K562 (cell line): ENCODE measurements at regions not wholly inside any gene's neighbourhood (a gene's known extent, or its start where the extent isn't known, plus 50 kb on each side); places are given as distances from the start of the nearest gene placed in this dataset.

Source experiments
- CBX5 ChIP-seq: IDR thresholded peaks from 2 replicates; pipeline ENCODE4 v1.6.1; 2014; ENCODE audit warnings: low read depth, borderline replicate concordance
- EHMT2 ChIP-seq: fragments of 450-650 bp; IDR thresholded peaks from 2 replicates; pipeline ENCODE4 v1.6.1; 2018; ENCODE audit warnings: antibody characterized with exemption
- PATZ1 ChIP-seq: fragments of 250-450 bp; sonication (Bioruptor Pico); IDR thresholded peaks from 2 replicates; pipeline ENCODE4 v1.5.0; 2020; ENCODE audit warnings: mild to moderate bottlenecking, borderline replicate concordance
- RAD21 ChIP-seq, 2 experiments: fragments of 250-450 bp in 1 of 2; fragments of 450-650 bp in 1 of 2; sonication (Bioruptor Pico) in 1 of 2; formaldehyde crosslinking in 1 of 2; IDR thresholded peaks in 1 of 2; conservative IDR thresholded peaks in 1 of 2; 2 replicates each; pipeline versions ENCODE4 v1.4.0 to v1.8.0; 2020 to 2022; ENCODE audit warnings: mild to moderate bottlenecking in 2 of 2, moderate library complexity in 1 of 2
- TF ChIP-seq, protein P1 (sequence below), 2 experiments: fragments of 150-350 bp in 1 of 2; IDR thresholded peaks; 2 replicates each; pipeline ENCODE4 v1.6.1; 2012 to 2016; ENCODE audit warnings: low read depth in 2 of 2, low read length in 2 of 2, mild to moderate bottlenecking in 1 of 2, moderate library complexity in 1 of 2
- TF ChIP-seq, protein P2 (sequence below): fragments of 250-450 bp; sonication (Bioruptor Pico); IDR thresholded peaks from 2 replicates; pipeline ENCODE4 v1.8.0; 2022; ENCODE audit warnings: inconsistent platforms

GRCh38 chr20:60788070-60788469, 464.0 kb upstream of the CDH4 start (continued):
- TF ChIP-seq PATZ1 (CRISPR knock-in tag) = no peak
- TF ChIP-seq, protein P1, sequence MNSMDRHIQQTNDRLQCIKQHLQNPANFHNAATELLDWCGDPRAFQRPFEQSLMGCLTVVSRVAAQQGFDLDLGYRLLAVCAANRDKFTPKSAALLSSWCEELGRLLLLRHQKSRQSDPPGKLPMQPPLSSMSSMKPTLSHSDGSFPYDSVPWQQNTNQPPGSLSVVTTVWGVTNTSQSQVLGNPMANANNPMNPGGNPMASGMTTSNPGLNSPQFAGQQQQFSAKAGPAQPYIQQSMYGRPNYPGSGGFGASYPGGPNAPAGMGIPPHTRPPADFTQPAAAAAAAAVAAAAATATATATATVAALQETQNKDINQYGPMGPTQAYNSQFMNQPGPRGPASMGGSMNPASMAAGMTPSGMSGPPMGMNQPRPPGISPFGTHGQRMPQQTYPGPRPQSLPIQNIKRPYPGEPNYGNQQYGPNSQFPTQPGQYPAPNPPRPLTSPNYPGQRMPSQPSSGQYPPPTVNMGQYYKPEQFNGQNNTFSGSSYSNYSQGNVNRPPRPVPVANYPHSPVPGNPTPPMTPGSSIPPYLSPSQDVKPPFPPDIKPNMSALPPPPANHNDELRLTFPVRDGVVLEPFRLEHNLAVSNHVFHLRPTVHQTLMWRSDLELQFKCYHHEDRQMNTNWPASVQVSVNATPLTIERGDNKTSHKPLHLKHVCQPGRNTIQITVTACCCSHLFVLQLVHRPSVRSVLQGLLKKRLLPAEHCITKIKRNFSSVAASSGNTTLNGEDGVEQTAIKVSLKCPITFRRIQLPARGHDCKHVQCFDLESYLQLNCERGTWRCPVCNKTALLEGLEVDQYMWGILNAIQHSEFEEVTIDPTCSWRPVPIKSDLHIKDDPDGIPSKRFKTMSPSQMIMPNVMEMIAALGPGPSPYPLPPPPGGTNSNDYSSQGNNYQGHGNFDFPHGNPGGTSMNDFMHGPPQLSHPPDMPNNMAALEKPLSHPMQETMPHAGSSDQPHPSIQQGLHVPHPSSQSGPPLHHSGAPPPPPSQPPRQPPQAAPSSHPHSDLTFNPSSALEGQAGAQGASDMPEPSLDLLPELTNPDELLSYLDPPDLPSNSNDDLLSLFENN (IDR thresholded peaks at IDR 0.05; ENCODE audit: low read depth in 2 of 2, low read length in 2 of 2) = no peak
- no peak for TF ChIP-seq EHMT2
- TF ChIP-seq, protein P2, sequence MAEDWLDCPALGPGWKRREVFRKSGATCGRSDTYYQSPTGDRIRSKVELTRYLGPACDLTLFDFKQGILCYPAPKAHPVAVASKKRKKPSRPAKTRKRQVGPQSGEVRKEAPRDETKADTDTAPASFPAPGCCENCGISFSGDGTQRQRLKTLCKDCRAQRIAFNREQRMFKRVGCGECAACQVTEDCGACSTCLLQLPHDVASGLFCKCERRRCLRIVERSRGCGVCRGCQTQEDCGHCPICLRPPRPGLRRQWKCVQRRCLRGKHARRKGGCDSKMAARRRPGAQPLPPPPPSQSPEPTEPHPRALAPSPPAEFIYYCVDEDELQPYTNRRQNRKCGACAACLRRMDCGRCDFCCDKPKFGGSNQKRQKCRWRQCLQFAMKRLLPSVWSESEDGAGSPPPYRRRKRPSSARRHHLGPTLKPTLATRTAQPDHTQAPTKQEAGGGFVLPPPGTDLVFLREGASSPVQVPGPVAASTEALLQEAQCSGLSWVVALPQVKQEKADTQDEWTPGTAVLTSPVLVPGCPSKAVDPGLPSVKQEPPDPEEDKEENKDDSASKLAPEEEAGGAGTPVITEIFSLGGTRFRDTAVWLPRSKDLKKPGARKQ (CRISPR knock-in tag) = no peak
- no peak for TF ChIP-seq RAD21 (CRISPR knock-in tag; conservative IDR thresholded peaks at IDR 0.05 in 1 of 2, IDR thresholded peaks at IDR 0.05 in 1 of 2)
- TF ChIP-seq CBX5 = no peak
